ELF-1 (cell line): ENCODE measurements at regions not wholly inside any gene's neighbourhood (a gene's known extent, or its start where the extent isn't known, plus 50 kb on each side); places are given as distances from the start of the nearest gene placed in this dataset.

Experiments used
- DNase-seq: peaks from one replicate; pipeline ENCODE4 v3.0.0-alpha.2; 2016; ENCODE audit warnings: low read depth, low spot score

DNA sequence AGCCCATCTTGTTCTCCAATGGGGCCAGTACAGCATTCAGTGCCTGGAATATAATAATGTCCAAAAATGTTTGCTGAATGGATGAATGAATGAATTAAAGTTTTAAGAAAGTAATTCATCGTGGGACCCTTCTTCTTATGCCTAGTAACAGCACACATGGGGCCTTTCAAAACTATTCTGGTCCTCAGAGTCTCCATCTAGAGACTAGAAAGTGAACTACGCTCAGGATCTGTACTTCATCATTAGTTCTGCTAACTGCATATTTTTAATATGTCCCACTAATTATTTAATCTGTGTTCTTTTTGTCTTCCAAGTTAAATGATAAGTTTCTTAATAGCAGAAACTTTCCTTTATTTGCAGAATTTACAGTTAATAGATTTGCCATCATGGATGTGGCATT is 172.5 kb downstream of the SMAD2 start:
- DNase-seq: no peak

DNA sequence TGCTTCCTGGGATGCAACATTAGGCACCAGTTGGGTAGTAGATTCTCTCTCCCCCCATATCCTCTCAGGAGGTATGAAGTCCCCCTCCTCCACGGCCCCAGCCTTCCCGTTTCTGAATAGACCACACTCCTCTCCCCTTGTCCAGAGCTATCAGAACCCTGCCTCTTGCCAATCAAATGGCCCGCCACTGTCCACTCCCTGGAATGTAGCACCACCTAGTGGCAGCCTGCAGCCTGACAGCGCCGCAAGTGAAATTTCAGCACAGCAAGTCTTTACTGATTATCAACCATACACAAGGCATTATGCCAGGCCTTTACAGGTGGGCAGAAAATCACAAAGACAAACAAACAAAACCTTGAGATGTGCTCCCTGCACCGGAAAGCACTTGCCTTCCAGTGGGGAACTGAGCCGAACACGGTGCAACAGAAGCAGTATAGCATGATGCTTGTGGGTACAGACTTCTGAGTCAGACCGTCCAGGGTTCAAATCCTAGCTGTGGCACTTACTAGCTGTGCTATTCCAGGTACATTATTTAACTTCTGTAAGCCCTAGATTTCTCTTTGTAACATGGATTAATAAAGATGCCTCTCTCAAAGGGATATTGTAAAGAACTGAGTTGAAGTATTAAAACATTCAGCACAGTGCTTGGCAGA is 174.0 kb downstream of the SMAD2 start:
- DNase-seq: peak; percentile 71

DNA sequence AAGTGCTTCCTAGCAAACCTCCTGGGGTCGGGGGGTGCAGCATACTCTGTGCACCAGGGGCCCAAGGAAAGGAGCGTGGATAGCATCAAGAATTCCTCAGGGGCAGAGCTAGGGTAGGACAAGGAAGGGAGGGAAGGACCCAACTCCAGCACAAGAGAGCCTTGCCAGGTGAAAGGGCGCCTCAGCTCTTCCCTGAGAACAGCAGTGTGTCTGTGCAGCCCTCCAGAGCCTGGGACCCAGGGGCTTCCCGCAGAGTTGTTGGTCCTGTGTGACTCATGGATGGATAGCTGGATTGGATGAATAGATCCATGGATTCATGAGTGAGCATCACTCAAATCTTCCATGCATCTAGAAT is 175.4 kb downstream of the SMAD2 start:
- no peak for DNase-seq

DNA sequence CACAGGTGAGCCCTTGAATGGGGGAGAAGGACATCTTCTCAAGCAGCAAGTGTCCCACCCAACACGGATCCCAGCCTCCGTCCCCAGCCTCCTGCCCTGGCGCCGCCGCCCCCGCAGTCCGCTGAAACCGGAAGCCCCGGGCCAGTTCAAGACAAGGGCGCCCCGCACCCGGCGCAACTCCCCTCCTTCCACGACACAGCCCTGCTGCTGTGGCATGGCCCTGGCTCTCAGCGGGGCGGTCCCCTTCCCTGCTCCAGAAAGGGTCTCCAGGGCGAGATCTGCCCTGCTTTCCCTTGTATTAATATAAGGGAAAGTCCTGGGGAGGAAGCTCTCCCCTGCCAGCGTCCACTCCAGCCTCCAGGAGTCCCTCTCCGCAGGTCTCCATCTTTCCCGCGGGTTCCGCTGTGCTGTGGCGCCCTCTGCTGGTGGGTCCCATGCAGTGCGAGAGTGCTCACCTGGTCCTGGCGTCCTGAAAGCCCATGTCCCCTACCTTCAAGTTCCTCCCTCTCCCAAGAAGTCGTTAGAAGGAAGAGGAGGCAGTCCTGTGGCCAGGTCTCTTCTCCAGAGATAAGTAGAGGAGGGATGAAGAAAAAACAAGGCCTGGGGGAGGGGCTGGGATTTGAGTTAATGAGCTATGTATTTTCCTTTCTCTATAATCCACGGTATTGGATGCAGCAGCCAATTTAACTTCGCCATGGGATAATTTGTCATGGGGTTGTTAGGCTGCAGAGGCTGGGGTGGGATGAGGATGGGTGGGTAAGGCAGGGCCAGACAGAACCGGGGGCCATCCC is 176.0 kb downstream of the SMAD2 start:
- DNase-seq: peak; percentile 91

DNA sequence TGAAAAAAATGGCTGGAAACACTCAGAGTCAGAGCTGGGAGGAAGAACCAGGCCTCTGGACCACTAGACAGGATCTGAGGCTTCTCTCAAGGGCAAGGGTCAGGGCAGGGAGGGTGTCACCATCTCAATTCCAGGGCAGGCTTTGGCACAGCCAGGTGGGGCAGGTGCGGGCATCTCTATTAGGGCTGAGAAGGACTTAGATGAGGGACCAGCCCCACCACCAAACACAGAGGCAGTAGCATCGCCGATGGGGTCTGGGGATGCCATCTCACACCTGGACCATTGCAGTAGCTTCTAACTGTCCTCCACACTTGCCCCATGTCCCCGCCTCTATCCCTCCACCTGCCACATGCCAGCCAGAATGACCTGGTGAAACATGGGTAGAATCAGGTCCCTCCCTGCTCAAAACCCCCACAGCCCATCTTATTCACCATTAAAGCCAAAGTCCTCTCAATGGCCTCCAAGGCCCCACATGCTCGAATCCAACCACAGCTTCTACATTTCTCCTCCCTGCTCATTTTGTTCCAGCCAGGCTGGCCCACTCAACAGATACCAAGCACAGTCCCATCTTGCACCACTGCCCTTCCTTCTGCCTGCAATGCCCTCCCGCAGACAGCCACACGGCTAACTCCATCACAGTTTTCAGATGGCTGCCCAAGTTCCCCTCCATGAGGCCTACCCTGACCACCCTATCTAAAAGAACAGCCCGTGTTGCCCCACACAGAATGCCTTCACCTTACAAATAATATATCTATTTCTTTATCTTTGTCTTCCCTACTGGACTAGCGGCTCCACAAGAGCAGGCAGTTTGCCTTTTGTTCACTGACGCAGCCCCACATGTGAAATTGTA is 177.4 kb downstream of the SMAD2 start:
- no peak for DNase-seq

DNA sequence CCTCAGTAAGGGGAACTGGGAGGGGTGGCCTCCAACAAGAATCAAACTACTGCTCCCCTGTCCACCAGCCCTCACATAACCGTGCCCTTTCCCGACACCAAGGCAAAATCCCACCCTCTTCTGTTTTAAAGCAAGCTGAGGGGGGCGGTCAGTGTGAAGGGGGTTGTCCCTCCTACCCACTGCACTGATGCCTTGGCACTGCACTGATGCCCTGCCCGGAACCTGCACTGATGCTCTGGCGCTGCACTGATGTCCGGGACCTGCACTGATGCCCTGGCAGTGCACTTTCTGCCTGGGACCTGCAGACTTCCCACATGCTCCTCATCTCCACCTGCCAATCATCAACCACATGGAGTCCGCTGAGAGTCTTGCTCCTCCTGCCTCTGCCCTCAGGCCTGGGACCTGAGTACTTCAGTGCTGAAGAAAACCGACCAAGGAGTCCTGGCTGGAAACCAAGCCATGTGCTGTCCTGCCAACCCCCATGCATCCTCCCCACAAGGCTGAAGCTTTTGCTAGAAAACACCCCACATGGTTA is 179.5 kb downstream of the SMAD2 start:
- DNase-seq: no peak

DNA sequence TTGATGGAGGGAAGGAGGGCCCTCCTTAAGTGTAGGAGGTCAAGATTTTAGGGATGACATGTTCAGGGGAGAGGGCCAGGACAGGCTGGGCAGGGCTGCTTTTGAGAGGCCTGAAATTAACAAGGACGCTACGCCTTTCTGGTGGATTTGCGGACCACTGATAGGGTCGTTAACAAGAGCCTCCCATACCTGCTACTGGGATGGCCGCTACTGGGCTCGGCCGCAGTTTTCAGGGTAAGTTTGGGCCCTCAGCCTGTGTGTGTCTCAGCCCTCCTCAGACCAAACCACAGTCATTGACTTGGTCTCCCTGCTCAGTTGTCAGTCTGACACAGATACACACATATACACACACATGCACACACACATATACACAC is 180.9 kb downstream of the SMAD2 start:
- DNase-seq: no peak

DNA sequence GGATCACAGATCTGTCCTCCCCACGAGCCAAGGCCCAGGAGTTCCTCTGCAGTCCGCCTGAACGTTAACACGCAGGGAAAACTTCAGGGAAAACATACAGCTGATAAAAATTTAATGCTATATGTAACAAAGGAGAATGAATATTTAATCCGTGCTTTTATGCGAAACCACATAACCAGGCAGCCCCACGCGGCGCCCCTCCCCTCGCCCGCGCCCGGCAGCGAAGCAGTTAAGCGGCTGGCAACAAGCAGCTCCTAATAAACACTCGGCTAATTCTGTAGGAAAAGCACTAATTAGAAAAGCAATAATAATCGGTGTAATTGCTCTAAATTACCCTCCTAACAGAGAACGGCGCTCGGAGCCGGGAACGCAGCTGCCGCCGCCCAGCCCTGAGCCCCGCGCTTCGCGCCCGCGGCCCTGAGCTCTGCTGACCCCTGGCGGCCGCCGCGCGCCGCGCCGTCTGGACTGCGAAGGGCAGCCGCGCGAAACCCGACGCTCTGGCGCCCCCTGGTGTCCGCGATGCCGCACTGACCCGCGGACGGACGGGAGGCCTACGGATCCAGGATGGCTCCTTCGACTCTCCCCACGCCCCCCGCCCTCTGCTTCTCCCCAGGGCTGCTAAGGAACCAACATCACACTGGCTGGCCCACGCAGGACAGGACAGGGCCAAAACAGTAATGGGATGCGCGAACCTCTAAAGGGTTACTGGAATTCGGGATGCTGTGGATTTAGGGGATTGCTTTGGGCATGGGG is 181.4 kb downstream of the SMAD2 start:
- peak; percentile 88 for DNase-seq

DNA sequence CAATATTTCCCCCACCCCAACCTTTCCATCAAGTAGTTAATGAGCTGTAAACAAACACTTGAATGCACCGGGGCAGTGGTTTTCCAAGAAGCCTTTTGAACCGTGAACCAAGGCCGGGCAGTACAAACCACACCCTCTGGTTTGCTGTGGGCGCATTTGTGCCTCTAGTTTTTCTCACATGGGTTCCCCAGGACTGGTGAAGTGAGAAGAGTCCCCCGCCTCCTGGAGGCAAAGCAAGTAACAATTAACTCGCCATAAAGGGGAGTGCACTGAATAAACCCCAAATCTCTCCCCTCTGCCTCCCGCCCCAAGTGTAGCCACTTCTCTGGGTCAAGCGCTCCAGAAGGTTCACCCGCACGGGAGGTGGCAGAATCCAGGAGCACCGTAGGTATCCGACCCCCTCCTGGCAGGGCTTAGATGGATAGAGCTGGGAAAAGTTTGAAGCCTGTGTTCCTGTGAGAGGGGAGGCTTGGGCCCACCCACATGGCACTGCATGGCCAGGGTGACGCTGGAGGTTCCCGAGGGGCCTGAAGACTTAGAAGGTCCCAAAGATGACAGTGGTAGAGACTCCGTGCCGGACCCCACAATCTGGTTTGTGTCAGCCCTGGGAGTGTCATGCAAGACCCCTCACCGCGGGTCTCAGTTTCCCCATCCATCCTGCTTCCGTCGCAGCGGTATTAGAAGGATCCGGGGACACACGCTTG is 182.2 kb downstream of the SMAD2 start:
- no peak for DNase-seq

DNA sequence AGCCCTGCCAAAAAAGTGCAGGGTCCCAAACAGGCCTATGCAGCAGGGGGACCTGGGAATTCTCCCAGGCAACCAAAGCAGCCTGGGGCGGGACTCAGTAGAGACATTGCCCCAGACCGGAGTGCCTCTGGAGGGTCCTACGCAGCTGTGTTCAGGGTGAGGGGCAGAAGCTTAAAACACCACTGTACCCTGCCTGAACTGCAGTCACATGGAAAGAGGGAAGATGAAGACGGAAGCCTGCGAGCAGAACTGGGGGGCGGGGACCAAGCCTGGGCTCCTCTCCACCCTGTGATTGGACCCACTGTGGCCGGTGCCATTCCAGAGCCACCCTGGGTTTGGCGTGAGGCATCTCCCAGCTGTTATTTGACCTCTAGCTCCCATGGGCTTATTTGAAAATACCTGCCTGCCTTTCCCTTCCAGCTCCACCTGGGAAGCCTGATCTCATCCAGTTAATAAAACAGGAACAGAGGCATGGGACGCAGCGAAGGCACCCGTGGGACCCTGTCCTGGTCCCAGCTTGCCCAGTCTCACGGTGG is 183.1 kb downstream of the SMAD2 start:
- DNase-seq: no peak

DNA sequence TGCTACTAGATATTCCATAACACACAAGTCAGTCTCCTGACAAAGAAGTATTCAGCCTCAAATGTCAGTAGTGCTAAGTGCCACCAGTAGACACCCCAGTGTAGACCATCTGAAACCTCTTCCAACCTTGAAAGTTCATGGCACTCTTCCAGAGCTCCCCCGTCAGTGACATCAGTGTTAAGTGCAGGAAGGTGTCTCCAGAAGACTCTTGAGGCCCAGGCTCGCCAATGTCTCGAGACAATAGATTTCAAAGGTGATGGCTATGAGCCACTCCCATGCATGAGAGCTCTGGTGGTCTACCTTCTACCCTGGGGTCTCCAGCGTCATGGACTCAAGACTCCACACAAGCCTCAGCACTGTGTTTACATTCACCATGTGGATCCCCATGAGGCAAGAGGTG is 183.8 kb downstream of the SMAD2 start:
- no peak for DNase-seq

DNA sequence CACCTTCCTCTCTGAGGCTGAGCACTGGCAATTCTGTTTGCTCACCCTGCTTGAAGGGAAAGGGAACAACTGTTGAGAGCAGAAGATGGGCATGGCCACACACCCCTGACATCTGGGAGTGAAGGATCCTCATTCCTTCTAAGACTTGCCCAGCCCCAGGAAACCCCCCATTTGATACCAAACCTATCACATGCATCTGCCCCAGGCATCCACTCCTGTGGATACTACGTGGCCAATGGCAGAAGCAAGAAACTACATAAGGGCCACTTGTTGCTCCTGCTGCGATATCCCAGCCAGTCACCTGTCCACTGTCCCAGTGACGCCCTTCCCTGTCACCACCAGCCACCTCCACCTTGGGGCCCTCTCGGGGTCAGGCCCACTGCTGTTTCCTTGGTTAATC is 185.2 kb downstream of the SMAD2 start:
- DNase-seq: no peak

DNA sequence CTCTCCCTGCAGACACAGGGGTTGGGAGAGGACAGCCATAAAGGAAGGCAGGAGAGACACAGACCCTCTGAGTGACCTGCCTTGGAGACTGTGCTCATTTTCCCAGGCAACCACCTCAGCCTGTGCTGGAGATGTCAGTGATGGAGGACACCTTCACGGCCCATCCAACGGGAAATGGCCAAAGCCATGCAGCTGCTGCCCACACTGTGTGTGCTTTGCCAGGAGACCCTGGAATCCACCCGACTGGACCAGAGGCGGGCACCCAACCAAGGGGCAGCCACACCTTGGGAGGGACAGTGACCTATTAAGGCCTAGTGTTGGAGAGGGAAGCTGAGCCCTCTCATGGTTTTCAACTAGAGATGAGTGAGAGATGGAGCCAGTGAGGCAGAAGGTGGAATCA is 192.5 kb downstream of the SMAD2 start:
- no peak for DNase-seq

DNA sequence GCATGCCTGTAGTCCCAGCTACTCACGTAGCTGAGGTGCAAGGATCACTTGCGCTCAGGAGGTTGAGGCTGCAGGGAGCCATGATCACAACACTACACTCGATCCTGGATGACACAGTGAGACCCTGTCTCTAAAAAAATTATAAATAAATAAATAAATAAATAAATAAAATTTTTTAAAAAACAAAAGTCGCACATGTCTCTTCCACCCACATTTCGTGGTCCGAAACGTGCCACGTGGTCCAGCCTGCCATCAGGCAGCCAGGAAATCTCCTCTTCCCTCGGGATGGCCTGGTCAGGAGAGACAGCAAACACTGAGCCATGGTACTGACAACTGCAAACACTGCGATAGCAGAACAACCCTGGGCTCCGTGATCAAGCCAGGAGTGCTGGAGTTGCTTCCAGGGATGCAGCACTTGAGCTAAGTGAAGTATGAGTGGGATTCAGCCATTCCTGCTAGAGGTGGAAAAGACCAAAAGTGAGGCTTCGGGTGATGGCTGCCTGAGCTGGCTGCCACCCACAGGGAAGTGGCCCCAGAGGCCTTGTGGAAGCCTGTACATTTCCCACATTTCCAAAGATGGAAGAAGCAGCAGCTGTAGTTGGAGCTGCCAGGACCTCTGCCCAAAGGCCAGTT is 193.1 kb downstream of the SMAD2 start:
- no peak for DNase-seq

DNA sequence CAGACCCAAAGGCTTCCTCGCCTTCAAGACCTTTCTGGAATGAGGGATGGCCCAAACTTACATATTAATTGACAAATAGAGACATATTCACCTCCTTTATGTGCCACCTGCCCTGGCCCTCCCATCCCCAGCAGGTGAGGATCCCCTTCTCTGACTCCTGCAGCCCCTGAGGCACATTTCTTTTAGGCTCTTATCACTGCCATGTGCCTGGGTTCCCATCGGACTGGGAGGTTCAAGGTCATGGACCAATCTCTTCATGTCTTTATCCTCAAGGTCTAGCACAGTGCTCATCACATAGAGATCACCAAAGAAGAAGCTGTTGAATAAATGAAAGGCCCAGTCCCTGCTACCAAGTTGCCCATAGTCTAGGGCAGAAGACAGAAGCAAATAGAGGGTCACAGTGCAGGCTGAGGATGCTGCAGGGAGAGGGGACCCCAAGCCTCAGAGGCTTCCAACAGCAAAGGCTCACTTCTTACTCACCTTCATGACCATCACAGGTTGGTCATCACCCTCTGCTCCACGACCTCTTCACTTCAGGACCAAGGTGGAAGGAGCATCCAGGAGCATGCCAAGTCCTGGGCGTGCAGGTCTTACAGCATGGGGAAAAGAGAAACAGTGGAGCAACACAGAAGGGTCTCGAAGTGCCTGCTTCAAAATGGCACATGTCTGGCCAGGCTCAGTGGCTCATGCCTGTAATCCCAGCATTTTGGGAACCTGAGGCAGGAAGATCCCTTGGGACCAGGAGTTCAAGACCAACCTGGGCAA is 193.9 kb downstream of the SMAD2 start:
- no peak for DNase-seq

DNA sequence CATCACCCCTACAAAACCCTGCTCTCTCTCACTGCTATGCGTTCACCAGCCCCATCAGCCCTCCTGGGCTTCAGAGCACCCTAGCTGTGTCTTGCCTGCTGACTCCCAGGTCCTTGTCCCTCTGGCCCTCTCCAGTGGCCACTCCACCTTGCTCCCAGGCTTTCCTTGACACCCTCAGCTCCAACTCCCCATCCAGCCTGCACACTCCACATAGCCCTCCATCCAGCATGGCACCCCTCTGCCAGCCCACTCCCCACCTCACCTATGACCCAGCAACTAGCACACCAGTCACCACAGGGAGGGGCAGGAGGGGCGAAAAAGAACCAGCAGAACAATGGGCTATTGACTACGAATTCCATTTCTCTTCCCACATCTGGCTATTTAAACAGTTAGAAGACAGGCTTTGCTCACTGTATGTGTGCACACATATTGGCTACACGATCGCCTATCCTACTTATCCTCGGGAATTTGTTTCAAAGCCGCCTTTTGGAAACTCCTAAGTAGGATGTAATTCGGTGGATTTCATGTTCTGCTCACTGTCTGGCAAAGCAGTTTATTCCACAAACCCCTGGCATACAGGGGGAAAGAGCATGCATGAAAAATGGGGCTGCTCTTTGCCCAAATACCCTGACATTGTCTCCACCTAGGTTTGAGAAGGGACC is 195.3 kb downstream of the SMAD2 start:
- no peak for DNase-seq

DNA sequence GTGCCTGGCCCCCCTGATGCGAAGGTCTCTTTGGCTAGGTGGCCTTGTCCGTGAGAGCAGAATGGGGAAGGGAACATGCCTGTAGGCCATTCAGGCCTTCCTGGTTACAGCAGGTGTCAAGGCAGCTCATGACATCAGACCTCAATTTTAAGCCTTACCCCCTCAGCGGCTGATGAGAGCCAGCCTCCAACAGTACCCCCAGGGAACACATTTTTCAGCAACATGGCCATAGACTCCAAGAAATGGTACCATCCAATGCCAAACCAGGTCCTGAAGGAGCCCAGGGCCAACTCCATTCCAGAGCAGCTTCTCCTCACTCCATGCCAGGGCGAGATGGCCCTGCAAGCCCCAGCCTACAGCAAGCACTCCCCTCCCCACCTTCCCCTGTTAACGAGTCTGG is 199.2 kb downstream of the SMAD2 start:
- no peak for DNase-seq

DNA sequence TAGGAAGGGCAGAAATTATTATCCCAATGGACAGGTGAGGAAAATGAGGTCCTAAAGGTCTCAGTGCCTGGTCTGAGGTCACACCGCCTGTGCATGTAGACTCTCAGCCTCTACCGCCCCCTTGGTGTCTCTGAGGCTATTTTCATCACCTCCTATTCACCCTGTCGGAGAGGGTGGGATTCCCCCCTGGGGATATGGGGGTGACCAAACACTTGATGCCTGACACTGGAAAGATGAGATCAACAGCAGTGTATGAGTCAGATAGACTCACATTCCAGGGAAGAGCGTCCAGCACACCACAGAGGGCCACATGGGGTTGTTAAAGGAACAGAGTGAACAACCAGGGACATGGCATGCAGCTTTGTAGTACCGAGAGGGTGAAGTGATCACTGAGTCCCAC is 199.7 kb downstream of the SMAD2 start:
- no peak for DNase-seq

DNA sequence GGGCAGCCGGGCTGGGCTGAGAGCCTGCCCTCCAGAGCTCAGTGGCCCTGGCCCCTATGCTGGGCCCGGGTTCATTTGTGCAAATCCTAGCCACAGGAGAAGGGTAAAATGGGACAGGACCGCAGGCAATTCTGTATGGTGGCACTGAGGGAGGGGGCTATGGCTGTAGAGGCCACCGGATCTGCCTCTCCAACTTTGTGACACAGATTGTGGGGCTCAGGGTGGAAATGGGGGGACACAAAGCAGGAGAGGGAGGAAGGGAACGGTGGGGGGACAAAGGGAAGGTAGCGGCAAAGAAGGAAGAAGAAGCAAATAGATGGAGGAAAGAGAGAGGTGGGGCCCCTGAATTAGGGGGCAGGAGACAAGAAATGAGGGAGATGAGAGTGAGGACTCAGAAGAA is 201.1 kb downstream of the SMAD2 start:
- no peak for DNase-seq
